ENCODE measurements at regions not wholly inside any gene's neighbourhood (a gene's known extent, or its start where the extent isn't known, plus 50 kb on each side); places are given as distances from the start of the nearest gene placed in this dataset.

DNA sequence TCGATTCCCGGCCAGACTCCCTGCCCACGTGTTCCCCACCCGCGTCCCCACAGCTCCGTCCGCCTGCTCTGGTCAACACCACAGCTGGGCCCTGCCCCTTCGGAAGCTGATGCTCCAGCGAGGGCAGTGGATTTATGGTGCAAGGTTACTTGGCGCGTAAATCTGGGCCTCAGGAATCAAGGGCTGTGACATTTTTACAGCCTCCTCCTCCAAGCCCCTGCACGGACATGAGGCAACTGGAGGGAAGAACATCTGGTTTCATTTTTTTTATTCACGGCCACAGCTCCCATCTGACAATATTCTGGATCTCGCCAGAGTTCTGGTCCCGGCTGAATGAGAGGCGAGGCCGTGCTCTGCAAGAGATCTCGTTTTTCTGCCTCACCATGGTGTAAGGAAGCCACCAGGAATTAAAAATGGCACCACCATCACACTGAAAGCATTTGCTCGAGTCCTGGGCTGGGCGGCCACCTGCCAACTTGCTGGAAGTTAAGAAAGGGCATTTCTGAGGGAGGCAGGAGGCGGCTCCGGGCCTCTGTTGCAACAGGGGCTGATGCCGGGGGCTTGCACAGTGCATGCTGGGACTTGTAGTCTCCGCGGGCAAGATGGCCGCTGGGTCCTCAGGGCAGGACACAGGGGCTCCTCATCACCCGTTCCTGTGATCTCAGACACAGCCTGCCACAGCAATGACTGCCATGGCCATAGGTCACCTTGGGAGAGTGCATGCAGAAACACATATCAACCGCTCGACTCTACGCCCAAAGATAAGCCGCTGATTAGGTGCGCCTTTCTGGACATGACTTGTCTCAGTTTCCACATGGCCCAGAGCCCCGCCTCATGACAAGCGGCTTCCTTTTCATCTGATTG, 148.5 kb downstream of the LY86 start:
- H3K27ac Mint-ChIP-seq, result no peak overlapping the region
- peaks cover 4% of the 10 kb centered on the region for H3K27me3 Mint-ChIP-seq
- no peaks in the 10 kb centered on the region for H3K36me3 Mint-ChIP-seq (ENCODE audit: insufficient read depth)
- peaks cover 12% of the 10 kb centered on the region for H3K4me1 Mint-ChIP-seq (ENCODE audit: low read depth)
- peak overlapping the region; percentile 43 for H3K4me3 Mint-ChIP-seq (ENCODE audit: low read depth)
- no peaks in the 10 kb centered on the region for H3K9me3 Mint-ChIP-seq (ENCODE audit: low read depth)
- TF ChIP-seq, protein P1, sequence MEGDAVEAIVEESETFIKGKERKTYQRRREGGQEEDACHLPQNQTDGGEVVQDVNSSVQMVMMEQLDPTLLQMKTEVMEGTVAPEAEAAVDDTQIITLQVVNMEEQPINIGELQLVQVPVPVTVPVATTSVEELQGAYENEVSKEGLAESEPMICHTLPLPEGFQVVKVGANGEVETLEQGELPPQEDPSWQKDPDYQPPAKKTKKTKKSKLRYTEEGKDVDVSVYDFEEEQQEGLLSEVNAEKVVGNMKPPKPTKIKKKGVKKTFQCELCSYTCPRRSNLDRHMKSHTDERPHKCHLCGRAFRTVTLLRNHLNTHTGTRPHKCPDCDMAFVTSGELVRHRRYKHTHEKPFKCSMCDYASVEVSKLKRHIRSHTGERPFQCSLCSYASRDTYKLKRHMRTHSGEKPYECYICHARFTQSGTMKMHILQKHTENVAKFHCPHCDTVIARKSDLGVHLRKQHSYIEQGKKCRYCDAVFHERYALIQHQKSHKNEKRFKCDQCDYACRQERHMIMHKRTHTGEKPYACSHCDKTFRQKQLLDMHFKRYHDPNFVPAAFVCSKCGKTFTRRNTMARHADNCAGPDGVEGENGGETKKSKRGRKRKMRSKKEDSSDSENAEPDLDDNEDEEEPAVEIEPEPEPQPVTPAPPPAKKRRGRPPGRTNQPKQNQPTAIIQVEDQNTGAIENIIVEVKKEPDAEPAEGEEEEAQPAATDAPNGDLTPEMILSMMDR (IDR thresholded peaks at IDR 0.05; ENCODE audit: unreplicated experiment), result no peak
- DNase-seq (ENCODE audit: low spot score, unreplicated experiment), result no peak

DNA sequence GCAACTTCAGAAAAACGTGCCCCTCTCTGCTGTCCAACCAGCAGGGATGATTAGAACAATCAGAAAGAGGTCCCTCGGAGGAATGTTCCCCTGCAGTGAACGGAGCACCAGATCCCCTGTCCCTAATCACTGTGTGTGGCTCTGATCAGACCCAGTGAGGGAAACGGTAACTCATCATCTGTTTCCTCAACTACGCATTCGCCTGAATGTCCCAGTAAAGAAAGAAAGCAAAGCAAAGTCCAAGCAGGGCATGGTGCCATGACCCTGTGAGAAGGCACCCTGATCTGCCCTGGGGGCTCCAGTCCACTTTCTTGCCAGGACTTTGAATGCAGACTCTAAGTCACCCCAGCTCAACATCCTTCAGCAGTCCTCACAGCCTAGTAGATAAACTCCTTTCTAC, 149.2 kb downstream of the LY86 start:
- Mint-ChIP-seq H3K27me3 (peaks cover 4% of the 10 kb centered on the region), H3K4me3 (ENCODE audit: low read depth) (no peak overlapping the region), H3K27ac (no peak overlapping the region), H3K36me3 (ENCODE audit: insufficient read depth) (no peaks in the 10 kb centered on the region), H3K4me1 (ENCODE audit: low read depth) (peaks cover 12% of the 10 kb centered on the region), H3K9me3 (ENCODE audit: low read depth) (no peaks in the 10 kb centered on the region)
- TF ChIP-seq, protein P1 (IDR thresholded peaks at IDR 0.05; ENCODE audit: unreplicated experiment), result no peak
- DNase-seq (ENCODE audit: low spot score, unreplicated experiment), result no peak

DNA sequence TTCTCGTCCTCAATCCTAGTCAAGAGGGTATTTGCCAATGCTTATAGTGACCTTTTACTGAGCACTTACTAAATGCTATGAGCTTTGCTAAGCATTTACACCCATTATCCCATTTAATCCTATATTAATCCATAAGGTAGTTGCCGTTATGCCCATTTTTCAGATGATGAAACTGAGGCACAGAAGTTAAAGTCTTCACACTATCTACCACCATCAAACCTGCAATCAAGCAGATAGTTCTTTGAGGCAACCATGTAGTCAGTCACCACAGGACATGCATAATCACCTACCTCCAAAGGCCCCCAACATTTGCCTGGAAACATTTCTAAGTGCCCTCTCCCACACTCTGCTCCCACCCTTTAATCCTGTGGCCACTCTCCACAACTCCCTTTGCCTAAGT, 149.6 kb downstream of the LY86 start:
- DNase-seq (ENCODE audit: low spot score, unreplicated experiment), result no peak
- TF ChIP-seq, protein P1 (IDR thresholded peaks at IDR 0.05; ENCODE audit: unreplicated experiment), result no peak
- H3K4me3 Mint-ChIP-seq (ENCODE audit: low read depth), result no peak overlapping the region
- no peaks in the 10 kb centered on the region for H3K9me3 Mint-ChIP-seq (ENCODE audit: low read depth)
- H3K4me1 Mint-ChIP-seq (ENCODE audit: low read depth), result peaks cover 12% of the 10 kb centered on the region
- H3K36me3 Mint-ChIP-seq (ENCODE audit: insufficient read depth), result no peaks in the 10 kb centered on the region
- peaks cover 4% of the 10 kb centered on the region for H3K27me3 Mint-ChIP-seq
- no peak overlapping the region for H3K27ac Mint-ChIP-seq

DNA sequence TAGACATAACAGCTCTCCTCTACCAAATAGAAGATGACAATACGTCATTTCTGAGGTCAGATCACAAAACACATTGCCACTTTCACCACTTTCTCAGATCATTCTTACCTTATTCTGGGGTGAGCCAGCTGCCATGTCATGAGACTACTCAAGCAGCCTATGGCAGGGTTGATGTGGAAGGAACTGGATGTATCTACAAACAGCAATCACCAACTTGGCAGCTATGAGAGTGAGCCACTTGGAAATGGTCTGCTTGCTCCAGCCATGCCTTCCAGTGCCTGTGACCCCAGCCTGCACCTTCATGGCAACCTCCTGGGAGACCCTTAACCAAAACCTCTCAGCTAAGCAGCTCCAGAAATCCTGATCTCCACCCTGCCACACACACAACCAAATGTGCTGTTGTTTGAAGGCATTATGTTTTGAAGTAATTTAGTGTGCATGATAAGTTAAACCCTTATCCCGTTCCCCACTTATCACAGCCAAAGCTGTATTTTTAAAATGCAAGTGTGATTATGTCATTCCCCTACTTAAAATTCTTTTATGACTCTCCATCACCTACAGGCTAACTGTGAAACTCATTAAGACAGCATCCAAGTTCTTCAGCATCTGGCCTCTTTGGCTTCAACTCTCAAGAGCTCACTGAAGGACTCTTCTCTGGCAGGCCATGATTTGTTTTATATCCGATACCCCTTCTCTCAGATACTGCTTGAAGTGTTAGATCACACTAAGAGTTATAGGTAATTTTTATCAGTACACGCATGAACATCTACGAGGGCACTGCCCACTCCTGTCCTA, 150.6 kb downstream of the LY86 start:
- Mint-ChIP-seq H3K27ac (no peak overlapping the region), H3K4me1 (ENCODE audit: low read depth) (peaks cover 12% of the 10 kb centered on the region), H3K9me3 (ENCODE audit: low read depth) (no peaks in the 10 kb centered on the region), H3K36me3 (ENCODE audit: insufficient read depth) (no peaks in the 10 kb centered on the region), H3K4me3 (ENCODE audit: low read depth) (no peak overlapping the region), H3K27me3 (no peaks in the 10 kb centered on the region)
- no peak for DNase-seq (ENCODE audit: low spot score, unreplicated experiment)
- TF ChIP-seq, protein P1 (IDR thresholded peaks at IDR 0.05; ENCODE audit: unreplicated experiment), result no peak

DNA sequence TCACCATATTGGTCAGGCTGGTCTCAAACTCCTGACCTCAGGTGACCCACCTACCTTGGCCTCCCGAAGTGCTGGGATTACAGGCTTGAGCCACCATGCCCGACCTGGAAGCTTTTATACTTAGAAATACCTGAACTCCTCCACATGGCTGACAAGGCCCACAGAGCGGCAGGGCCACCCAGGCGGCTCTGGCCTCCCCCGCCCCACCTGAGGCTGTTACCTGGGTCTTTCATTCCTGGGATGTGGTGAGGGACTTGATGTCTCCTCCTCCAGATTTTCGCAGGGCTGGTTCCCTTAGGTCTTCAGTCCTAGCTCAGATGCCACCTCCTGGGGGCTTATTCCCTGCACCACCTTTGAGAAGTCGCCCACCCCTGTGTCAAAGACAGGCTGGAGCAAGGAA, 152.1 kb downstream of the LY86 start:
- TF ChIP-seq, protein P1 (IDR thresholded peaks at IDR 0.05; ENCODE audit: unreplicated experiment), result no peak
- Mint-ChIP-seq H3K4me1 (ENCODE audit: low read depth) (peaks cover 3% of the 10 kb centered on the region), H3K27me3 (no peaks in the 10 kb centered on the region), H3K27ac (no peak overlapping the region), H3K36me3 (ENCODE audit: insufficient read depth) (no peaks in the 10 kb centered on the region), H3K9me3 (ENCODE audit: low read depth) (peaks cover 5% of the 10 kb centered on the region), H3K4me3 (ENCODE audit: low read depth) (no peak overlapping the region)
- no peak for DNase-seq (ENCODE audit: low spot score, unreplicated experiment)

Data from progenitor cell of endocrine pancreas (in vitro differentiated cells).